Karpas-422 (cell line): ENCODE measurements at regions not wholly inside any gene's neighbourhood (a gene's known extent, or its start where the extent isn't known, plus 50 kb on each side); places are given as distances from the start of the nearest gene placed in this dataset.

ENCODE experiments used
- DNase-seq: peaks from one replicate; pipeline ENCODE4 v3.0.0-alpha.2; 2015
- H2AFZ ChIP-seq: fragments of 200-600 bp; sonication (generic); 2 replicates; pipeline ENCODE4 v1.6.1; 2014; ENCODE audit warnings: antibody characterized with exemption, low read length, mixed read lengths
- H3K27ac ChIP-seq: fragments of 200-600 bp; sonication (generic); 2 replicates; pipeline ENCODE4 v1.5.1; 2014; ENCODE audit warnings: mild to moderate bottlenecking, low read length, moderate library complexity
- H3K27me3 ChIP-seq: fragments of 200-600 bp; sonication (generic); 2 replicates; pipeline ENCODE4 v1.6.1; 2014; ENCODE audit warnings: low read length, mixed read lengths
- H3K36me3 ChIP-seq: fragments of 200-600 bp; sonication (generic); 2 replicates; pipeline ENCODE4 v1.6.1; 2014; ENCODE audit warnings: low read length, mixed read lengths; ENCODE audit not compliant: insufficient read depth
- H3K4me1 ChIP-seq: fragments of 200-600 bp; sonication (generic); 2 replicates; pipeline ENCODE4 v1.6.1; 2014; ENCODE audit warnings: mild to moderate bottlenecking, low read length, mixed read lengths
- H3K4me2 ChIP-seq: fragments of 200-600 bp; sonication (generic); 2 replicates; pipeline ENCODE4 v1.6.1; 2014; ENCODE audit warnings: low read length, low read depth, mild to moderate bottlenecking; ENCODE audit not compliant: poor library complexity, severe bottlenecking
- H3K4me3 ChIP-seq: fragments of 200-600 bp; sonication (generic); 2 replicates; pipeline ENCODE4 v1.5.1; 2014; ENCODE audit warnings: mild to moderate bottlenecking, antibody characterized with exemption, low read length, mixed read lengths
- H3K79me2 ChIP-seq: fragments of 200-600 bp; sonication (generic); 2 replicates; pipeline ENCODE4 v1.6.1; 2014; ENCODE audit warnings: mild to moderate bottlenecking, low read length, mixed read lengths
- H3K9ac ChIP-seq: fragments of 200-600 bp; sonication (generic); 2 replicates; pipeline ENCODE4 v1.6.0; 2014; ENCODE audit warnings: low read length
- H3K9me2 ChIP-seq: fragments of 200-600 bp; sonication (generic), shearing (Covaris generic); replicated peaks from 2 replicates; pipeline ENCODE4 v1.6.0; 2014; ENCODE audit warnings: mild to moderate bottlenecking, low read length, moderate library complexity; ENCODE audit not compliant: insufficient read depth
- H3K9me3 ChIP-seq: fragments of 300-700, 200-600 bp; sonication (generic); 2 replicates; pipeline ENCODE4 v1.6.1; 2014; ENCODE audit warnings: low read length, mixed read lengths
- H4K20me1 ChIP-seq: fragments of 200-600 bp; sonication (generic); 2 replicates; pipeline ENCODE4 v1.6.1; 2014; ENCODE audit warnings: mild to moderate bottlenecking, antibody characterized with exemption, low read length, low read depth; ENCODE audit not compliant: insufficient read depth

DNA sequence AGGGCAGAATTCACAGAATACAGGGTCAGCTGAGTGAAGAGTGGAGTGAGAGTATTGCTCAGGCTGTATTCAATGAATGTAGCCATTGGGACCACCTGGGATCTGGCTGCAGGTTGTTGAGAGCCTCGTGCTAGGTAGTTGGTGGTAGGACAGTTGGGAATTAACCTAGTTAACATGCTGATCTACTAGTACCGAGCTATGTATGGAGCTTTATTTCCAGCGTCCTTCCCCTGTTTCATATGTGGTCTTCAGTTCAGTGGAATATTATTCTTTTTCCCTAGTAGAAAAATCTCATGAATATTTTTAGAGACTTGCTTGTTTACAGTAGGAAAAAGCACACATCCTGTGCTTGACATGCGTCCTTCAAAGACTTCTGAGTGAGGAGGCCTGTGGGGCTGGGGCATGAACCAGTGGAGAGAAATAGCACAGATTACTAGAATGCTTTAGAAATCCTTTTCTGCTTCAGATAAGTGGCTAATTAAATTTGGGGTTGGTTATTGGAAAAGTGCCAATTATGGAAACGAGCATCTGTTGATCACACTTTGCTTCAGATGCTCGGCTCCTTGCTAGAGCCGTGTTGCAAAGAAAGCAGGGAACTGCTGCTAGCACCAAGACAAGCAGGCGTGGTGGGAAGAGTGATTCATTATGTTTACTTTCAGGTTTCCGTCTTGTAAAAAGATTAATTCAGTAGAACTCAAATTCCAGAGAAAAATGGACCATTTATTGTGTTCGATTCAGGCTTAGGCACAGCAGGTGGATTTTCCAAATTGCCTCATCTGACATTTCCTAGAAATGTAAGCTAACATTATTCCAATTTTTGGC lies 53.6 kb downstream of the ARF6 start:
- Histone ChIP-seq H3K9me2 (no peaks in the 10 kb centered on the region), H3K36me3 (no peaks in the 10 kb centered on the region), H3K79me2 (no peaks in the 10 kb centered on the region), H3K4me3 (no peak overlapping the region), H3K27me3 (no peaks in the 10 kb centered on the region), H4K20me1 (no peaks in the 10 kb centered on the region), H2AFZ (0 out of 2 replicates have a peak overlapping the region, but pooled peaks have one; percentile 10), H3K4me2 (no peak overlapping the region), H3K4me1 (no peaks in the 10 kb centered on the region), H3K27ac (no peak overlapping the region), H3K9ac (no peak overlapping the region), H3K9me3 (no peaks in the 10 kb centered on the region)
- no peak for DNase-seq

DNA sequence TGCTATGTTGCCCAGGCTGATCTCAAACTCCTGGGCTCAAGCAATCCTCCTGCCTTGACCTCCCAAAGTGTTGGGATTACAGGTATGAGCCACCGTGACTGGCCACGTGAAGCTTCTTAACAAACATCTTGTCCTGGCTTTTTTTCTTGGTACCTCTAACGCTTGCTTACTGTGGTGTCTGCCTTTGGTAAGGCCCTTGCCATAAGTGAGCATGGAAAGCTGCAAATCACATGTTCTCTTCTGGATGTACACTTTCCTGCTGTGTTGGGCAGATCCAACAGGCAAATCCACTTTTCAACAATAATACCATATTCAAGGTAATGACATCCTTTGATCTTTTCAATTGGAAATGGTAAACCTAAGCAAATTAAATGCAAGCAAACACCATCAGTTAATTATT lies 54.6 kb downstream of the ARF6 start:
- H3K79me2 ChIP-seq, result no peaks in the 10 kb centered on the region
- no peaks in the 10 kb centered on the region for H4K20me1 ChIP-seq
- no peaks in the 10 kb centered on the region for H3K9me2 ChIP-seq
- no peaks in the 10 kb centered on the region for H3K36me3 ChIP-seq
- H3K9ac ChIP-seq, result no peak overlapping the region
- H3K27me3 ChIP-seq, result no peaks in the 10 kb centered on the region
- DNase-seq, result no peak
- H3K9me3 ChIP-seq, result no peaks in the 10 kb centered on the region
- H3K4me3 ChIP-seq, result no peak overlapping the region
- H2AFZ ChIP-seq, result no peak overlapping the region
- H3K27ac ChIP-seq, result no peak overlapping the region
- no peak overlapping the region for H3K4me2 ChIP-seq
- no peaks in the 10 kb centered on the region for H3K4me1 ChIP-seq

GRCh38 chr14:49950275-49951228 lies 57.7 kb downstream of the ARF6 start:
- H3K27ac ChIP-seq, result no peak overlapping the region
- no peaks in the 10 kb centered on the region for H3K4me1 ChIP-seq
- H3K4me2 ChIP-seq, result no peak overlapping the region
- no peak overlapping the region for H2AFZ ChIP-seq
- no peak for DNase-seq
- H3K9ac ChIP-seq, result no peak overlapping the region
- H3K79me2 ChIP-seq, result no peaks in the 10 kb centered on the region
- H4K20me1 ChIP-seq, result no peaks in the 10 kb centered on the region
- H3K4me3 ChIP-seq, result no peak overlapping the region
- H3K36me3 ChIP-seq, result no peaks in the 10 kb centered on the region
- no peaks in the 10 kb centered on the region for H3K9me2 ChIP-seq
- no peaks in the 10 kb centered on the region for H3K27me3 ChIP-seq
- H3K9me3 ChIP-seq, result no peaks in the 10 kb centered on the region

- H2AFZ ChIP-seq, result peak overlapping the region; percentile 30; the same call in 1 of the 2 replicates
Measured at GRCh38 chr14:49951229-49951607, 58.3 kb downstream of the ARF6 start.

GRCh38 chr14:49951691-49952345 lies 58.9 kb downstream of the ARF6 start:
- Histone ChIP-seq H3K4me1 (no peaks in the 10 kb centered on the region), H2AFZ (peak overlapping the region; percentile 30; the same call in 1 of the 2 replicates), H3K27me3 (no peaks in the 10 kb centered on the region), H3K9me2 (no peaks in the 10 kb centered on the region), H3K9ac (no peak overlapping the region), H3K4me3 (no peak overlapping the region), H3K36me3 (no peaks in the 10 kb centered on the region), H3K79me2 (no peaks in the 10 kb centered on the region), H3K27ac (no peak overlapping the region), H3K9me3 (no peaks in the 10 kb centered on the region), H3K4me2 (no peak overlapping the region), H4K20me1 (no peaks in the 10 kb centered on the region)
- DNase-seq, result no peak

More at GRCh38 chr14:49951229-49951607, 58.3 kb downstream of the ARF6 start:
- Histone ChIP-seq H3K9ac (no peak overlapping the region), H3K9me3 (no peaks in the 10 kb centered on the region), H4K20me1 (no peaks in the 10 kb centered on the region), H3K4me3 (no peak overlapping the region), H3K79me2 (no peaks in the 10 kb centered on the region), H3K36me3 (no peaks in the 10 kb centered on the region), H3K27me3 (no peaks in the 10 kb centered on the region), H3K4me1 (no peaks in the 10 kb centered on the region), H3K27ac (no peak overlapping the region), H3K4me2 (no peak overlapping the region), H3K9me2 (no peaks in the 10 kb centered on the region)
- no peak for DNase-seq

DNA sequence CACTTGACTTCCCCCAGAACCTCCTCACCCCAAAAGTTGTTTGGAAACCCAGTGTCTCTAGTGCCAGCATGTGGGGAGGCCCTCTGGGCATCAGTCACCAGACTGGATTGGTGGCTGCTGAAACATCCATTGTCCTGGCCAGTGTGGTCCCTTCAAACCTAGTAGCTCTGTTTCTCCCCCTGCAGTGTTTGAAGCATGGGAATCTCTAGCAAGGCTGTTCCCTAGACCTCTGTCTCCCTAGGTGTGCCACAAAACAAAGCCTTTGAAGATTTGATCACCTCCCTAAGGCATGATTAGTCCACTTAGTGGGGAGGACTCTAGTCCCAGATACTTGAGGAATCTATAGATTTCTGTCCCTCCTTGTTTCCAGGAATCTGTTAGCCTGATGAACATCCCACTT lies 60.3 kb downstream of the ARF6 start:
- Histone ChIP-seq H3K4me1 (no peaks in the 10 kb centered on the region), H3K36me3 (no peaks in the 10 kb centered on the region), H3K27ac (no peak overlapping the region), H3K9me3 (no peaks in the 10 kb centered on the region), H3K9me2 (no peaks in the 10 kb centered on the region), H3K79me2 (no peaks in the 10 kb centered on the region), H3K4me2 (no peak overlapping the region), H3K4me3 (no peak overlapping the region), H3K9ac (no peak overlapping the region), H4K20me1 (no peaks in the 10 kb centered on the region), H2AFZ (no peak overlapping the region), H3K27me3 (no peaks in the 10 kb centered on the region)
- no peak for DNase-seq

- no peak overlapping the region for H3K4me2 ChIP-seq
- no peaks in the 10 kb centered on the region for H3K9me2 ChIP-seq
Measured at GRCh38 chr14:49954171-49954631, 61.3 kb downstream of the ARF6 start.

More at GRCh38 chr14:49954171-49954631, 61.3 kb downstream of the ARF6 start:
- Histone ChIP-seq H4K20me1 (no peaks in the 10 kb centered on the region), H3K4me3 (no peak overlapping the region), H3K4me1 (no peaks in the 10 kb centered on the region), H3K36me3 (no peaks in the 10 kb centered on the region), H2AFZ (no peak overlapping the region), H3K9ac (no peak overlapping the region), H3K79me2 (no peaks in the 10 kb centered on the region), H3K27me3 (no peaks in the 10 kb centered on the region), H3K27ac (no peak overlapping the region), H3K9me3 (no peaks in the 10 kb centered on the region)
- no peak for DNase-seq
